ENCODE measurements at regions not wholly inside any gene's neighbourhood (a gene's known extent, or its start where the extent isn't known, plus 50 kb on each side); places are given as distances from the start of the nearest gene placed in this dataset.

DNA sequence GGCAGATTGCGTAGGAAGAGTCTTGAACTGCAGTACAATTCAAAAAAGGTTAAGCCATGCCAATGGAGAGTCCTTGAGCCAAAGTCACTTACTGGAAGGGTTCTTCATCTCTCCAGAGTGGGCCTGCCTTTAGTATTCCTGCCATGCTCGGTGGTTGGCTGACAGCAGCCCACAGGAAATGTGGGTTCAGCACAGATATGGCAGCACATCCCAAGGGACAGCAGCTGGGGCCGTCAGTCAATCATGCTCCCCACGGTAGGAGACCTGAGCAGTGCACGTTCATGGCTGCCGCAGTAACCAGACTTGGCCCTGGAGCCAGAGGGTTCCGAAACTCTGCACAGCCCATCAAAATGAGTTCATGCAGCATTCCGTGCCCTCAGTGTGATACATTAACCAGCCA lies 63.6 kb upstream of the SIRPA start:
- Histone ChIP-seq H3K4me3 (ENCODE audit: low read length) (no peak overlapping the region), H3F3A (ENCODE audit: low read length, unreplicated experiment) (no peaks in the 10 kb centered on the region), H3K9me2 (replicated peaks; ENCODE audit: low read length) (no peaks in the 10 kb centered on the region), H3K9ac (ENCODE audit: low read length) (no peak overlapping the region), H3K36me3 (ENCODE audit: low read depth, low read length) (no peaks in the 10 kb centered on the region), H4K20me1 (ENCODE audit: low read length) (no peaks in the 10 kb centered on the region), H3K9me3 (ENCODE audit: low read length) (no peaks in the 10 kb centered on the region), H3K27ac (ENCODE audit: low read length) (no peak overlapping the region), H3K27me3 (ENCODE audit: low read length) (no peaks in the 10 kb centered on the region), H3K79me2 (ENCODE audit: low read length) (no peaks in the 10 kb centered on the region), H3K4me1 (ENCODE audit: insufficient read depth, low read length) (peaks cover 31% of the 10 kb centered on the region), H3K4me2 (ENCODE audit: low read length) (no peak overlapping the region), H2AFZ (ENCODE audit: low read length) (no peak overlapping the region)
- DNase-seq = no peak
- POLR2A ChIA-PET (ENCODE audit: unreplicated experiment) = no interaction called here
- TF ChIP-seq EZH2phosphoT487 (IDR thresholded peaks at IDR 0.05; ENCODE audit: borderline replicate concordance, low read length) = no peak
- TF ChIP-seq, protein P1, sequence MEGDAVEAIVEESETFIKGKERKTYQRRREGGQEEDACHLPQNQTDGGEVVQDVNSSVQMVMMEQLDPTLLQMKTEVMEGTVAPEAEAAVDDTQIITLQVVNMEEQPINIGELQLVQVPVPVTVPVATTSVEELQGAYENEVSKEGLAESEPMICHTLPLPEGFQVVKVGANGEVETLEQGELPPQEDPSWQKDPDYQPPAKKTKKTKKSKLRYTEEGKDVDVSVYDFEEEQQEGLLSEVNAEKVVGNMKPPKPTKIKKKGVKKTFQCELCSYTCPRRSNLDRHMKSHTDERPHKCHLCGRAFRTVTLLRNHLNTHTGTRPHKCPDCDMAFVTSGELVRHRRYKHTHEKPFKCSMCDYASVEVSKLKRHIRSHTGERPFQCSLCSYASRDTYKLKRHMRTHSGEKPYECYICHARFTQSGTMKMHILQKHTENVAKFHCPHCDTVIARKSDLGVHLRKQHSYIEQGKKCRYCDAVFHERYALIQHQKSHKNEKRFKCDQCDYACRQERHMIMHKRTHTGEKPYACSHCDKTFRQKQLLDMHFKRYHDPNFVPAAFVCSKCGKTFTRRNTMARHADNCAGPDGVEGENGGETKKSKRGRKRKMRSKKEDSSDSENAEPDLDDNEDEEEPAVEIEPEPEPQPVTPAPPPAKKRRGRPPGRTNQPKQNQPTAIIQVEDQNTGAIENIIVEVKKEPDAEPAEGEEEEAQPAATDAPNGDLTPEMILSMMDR (conservative IDR thresholded peaks at IDR 0.05; ENCODE audit: low read depth, low read length) = no peak
- no peak for TF ChIP-seq EZH2 (IDR thresholded peaks at IDR 0.05; ENCODE audit: low read length, unreplicated experiment)
- no peak for ATAC-seq
- CTCF ChIA-PET = no interaction called here
- intact Hi-C loops (cut with micrococcal nuclease) = no loop called here
- BruUV-seq (replicated peaks) = no TSS peak

DNA sequence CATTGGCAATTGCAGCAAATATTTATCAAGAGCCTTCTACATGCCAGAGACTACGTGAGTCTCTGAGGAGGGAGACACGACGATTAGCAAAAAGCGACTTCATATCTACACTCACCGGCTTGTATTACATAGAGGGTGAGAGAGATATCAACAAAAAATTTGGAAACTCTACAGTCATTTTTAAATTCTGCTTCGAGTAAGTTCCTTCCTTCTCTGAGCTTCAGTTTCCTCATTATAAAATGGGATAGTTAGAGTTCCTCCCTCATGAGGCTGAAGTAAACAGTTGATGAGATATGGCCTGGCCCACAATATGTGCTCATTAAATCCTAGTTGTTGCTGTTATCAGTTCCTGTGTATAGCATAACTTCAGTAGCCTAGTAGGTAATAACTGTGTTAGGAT lies 64.1 kb upstream of the SIRPA start:
- ATAC-seq = no peak
- ChIA-PET CTCF (no interaction called here), POLR2A (ENCODE audit: unreplicated experiment) (no interaction called here)
- Histone ChIP-seq H3K9me3 (ENCODE audit: low read length) (no peaks in the 10 kb centered on the region), H3F3A (ENCODE audit: low read length, unreplicated experiment) (no peaks in the 10 kb centered on the region), H3K27me3 (ENCODE audit: low read length) (no peaks in the 10 kb centered on the region), H4K20me1 (ENCODE audit: low read length) (no peaks in the 10 kb centered on the region), H3K36me3 (ENCODE audit: low read depth, low read length) (no peaks in the 10 kb centered on the region), H2AFZ (ENCODE audit: low read length) (no peak overlapping the region), H3K4me2 (ENCODE audit: low read length) (no peak overlapping the region), H3K4me3 (ENCODE audit: low read length) (no peak overlapping the region), H3K4me1 (ENCODE audit: insufficient read depth, low read length) (peaks cover 31% of the 10 kb centered on the region), H3K27ac (ENCODE audit: low read length) (no peak overlapping the region), H3K9ac (ENCODE audit: low read length) (no peak overlapping the region), H3K79me2 (ENCODE audit: low read length) (no peaks in the 10 kb centered on the region), H3K9me2 (replicated peaks; ENCODE audit: low read length) (no peaks in the 10 kb centered on the region)
- DNase-seq = no peak
- no TSS peak for BruUV-seq (replicated peaks)
- intact Hi-C loops (cut with micrococcal nuclease) = no loop called here
- TF ChIP-seq EZH2phosphoT487 (IDR thresholded peaks at IDR 0.05; ENCODE audit: borderline replicate concordance, low read length) = no peak
- TF ChIP-seq, protein P1 (conservative IDR thresholded peaks at IDR 0.05; ENCODE audit: low read depth, low read length) = no peak
- TF ChIP-seq EZH2 (IDR thresholded peaks at IDR 0.05; ENCODE audit: low read length, unreplicated experiment) = no peak

DNA sequence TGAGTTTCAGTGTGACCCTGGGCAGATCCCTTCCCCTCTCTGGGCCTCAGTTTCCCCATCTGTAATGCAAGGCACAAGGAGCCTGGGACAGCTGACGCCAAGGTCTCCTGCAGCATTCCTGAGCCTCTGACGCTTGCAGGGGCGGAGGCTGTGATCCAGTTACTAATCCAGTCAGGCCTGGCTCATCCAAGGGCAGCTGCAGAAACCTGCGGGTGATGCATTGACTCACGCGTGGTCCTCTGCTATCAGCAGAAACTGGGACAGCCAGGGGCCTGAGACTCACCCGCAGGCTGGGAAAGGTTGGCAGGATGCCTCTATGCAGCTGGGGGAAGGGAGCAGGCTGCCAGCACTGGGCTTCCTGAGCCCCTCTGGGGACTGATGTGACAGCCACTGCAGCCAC lies 65.0 kb upstream of the SIRPA start:
- DNase-seq = peak; percentile 98
- no peaks in the 10 kb centered on the region for H3K9me3 ChIP-seq (ENCODE audit: low read length)
- peak overlapping the region; percentile 58 for H3K27ac ChIP-seq (ENCODE audit: low read length)
- no peaks in the 10 kb centered on the region for H3K9me2 ChIP-seq (replicated peaks; ENCODE audit: low read length)
- H3K9ac ChIP-seq (ENCODE audit: low read length) = 0 out of 2 replicates have a peak overlapping the region, but pooled peaks have one; percentile 9
- no peaks in the 10 kb centered on the region for H4K20me1 ChIP-seq (ENCODE audit: low read length)
- no peaks in the 10 kb centered on the region for H3K27me3 ChIP-seq (ENCODE audit: low read length)
- BruUV-seq (replicated peaks) = no TSS peak
- peak overlapping the region; percentile 45 for H3K4me2 ChIP-seq (ENCODE audit: low read length)
- H3K79me2 ChIP-seq (ENCODE audit: low read length) = no peaks in the 10 kb centered on the region
- ChIA-PET POLR2A (ENCODE audit: unreplicated experiment) (interaction anchor here (0.7 kb wide), 1 partner anchor 273 kb away, joined by 3 read pairs; no protein-coding TSS in a partner anchor), CTCF (no interaction called here)
- H2AFZ ChIP-seq (ENCODE audit: low read length) = no peak overlapping the region
- TF ChIP-seq EZH2phosphoT487 (IDR thresholded peaks at IDR 0.05; ENCODE audit: borderline replicate concordance, low read length) = no peak
- TF ChIP-seq, protein P1 (conservative IDR thresholded peaks at IDR 0.05; ENCODE audit: low read depth, low read length) = no peak
- no peak for TF ChIP-seq EZH2 (IDR thresholded peaks at IDR 0.05; ENCODE audit: low read length, unreplicated experiment)
- H3K4me1 ChIP-seq (ENCODE audit: insufficient read depth, low read length) = peaks cover 31% of the 10 kb centered on the region
- no peaks in the 10 kb centered on the region for H3F3A ChIP-seq (ENCODE audit: low read length, unreplicated experiment)
- no peak overlapping the region for H3K4me3 ChIP-seq (ENCODE audit: low read length)
- peak; percentile 89 for ATAC-seq
- intact Hi-C loops (cut with micrococcal nuclease) = no loop called here
- no peaks in the 10 kb centered on the region for H3K36me3 ChIP-seq (ENCODE audit: low read depth, low read length)

All from PC-3 (cell line).